ENCODE measurements at regions not wholly inside any gene's neighbourhood (a gene's known extent, or its start where the extent isn't known, plus 50 kb on each side); places are given as distances from the start of the nearest gene placed in this dataset.
"Not testable (repeated sequence)": the region's sequence is repeated elsewhere in the genome, so short reads cannot be mapped to it uniquely, and the experiment has no call there.

DNA sequence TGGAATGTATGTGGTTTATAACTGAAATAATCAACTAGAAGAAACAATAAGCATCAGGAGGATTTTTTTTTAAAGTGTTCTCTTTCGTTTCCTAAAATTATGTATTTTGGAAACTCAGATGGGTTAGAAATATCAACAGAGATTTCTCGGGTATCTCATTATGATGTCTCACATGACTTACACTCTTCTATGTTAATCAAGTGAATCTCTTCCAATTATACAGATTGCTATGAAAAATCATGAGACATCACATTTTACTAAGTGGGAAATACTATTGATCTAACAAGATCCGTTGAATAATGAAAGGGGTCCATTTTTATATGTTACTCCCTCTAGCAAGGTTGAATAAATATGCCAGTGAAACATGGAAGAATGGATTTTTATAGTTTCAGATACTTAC lies 54.7 kb upstream of the NRIP1 start:
- no peak for DNase-seq

DNA sequence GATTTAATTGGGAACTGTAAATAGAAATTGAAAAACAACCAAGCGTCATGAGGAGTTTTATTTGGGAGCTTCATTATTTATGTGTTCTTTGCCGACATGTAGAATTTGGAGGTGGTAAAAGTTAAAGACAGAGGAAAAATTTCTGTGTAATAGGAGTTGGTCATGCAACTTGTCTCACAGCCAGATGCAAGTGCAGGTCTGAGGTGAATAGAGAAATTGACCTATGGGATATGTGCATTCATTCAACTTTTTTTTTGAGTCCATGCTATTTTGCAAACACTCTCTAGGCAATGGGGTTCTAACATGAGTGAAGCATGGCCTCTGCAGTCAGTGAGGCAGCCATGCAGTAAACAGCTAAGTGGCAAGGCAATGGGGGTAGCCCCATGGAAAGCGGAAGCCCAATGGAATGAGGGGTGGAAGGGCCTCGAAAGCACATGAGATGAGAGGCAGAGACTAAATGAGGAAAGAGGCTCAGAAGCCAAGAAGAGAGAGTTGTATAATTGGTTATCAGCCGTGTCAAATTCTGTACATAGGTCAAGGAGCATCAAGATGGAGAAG lies 56.4 kb upstream of the NRIP1 start:
- DNase-seq: no peak

- DNase-seq: no peak
Observed at GRCh38 chr21:15121655-15122120, 56.9 kb upstream of the NRIP1 start.

DNA sequence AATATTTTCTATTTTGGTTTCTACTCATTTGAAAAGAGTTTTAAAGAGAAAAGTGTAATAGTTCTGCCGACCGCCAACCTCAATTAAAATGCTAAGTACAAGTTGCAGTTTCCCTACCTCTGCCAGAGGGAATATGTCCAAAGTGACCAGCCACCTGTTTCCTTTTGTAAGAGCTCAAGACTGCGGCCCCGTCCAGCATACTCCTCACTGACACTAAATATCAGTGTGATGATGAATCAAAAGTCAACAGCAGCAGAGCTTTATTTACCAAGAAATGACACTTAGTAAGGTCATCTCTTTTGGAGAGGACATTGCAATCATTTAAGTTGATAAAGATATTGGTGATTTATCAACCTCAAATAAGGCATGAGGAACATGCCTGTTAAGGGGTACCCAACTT lies 57.4 kb upstream of the NRIP1 start:
- DNase-seq: no peak

- no peak for DNase-seq
Observed at GRCh38 chr21:15124731-15125130, 59.9 kb upstream of the NRIP1 start.

DNA sequence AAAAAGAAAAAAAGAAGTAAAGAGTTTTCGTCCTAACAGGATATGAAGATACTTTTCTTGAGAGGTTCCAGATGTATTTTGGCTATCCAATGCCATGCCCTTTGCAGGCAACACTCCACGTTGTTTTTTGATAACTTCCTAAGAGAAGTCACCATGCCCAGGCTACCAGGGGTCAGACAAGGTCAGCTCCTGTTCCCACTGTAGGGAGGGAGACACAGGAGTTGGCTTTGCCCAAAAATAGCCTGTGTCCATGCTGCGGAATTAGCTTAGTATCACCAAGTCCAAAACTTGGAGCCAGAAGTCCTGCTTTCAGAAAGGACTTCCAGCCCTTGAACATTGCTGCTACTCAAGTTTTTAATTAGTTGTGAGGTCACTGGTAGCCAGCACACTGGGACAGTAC lies 62.1 kb upstream of the NRIP1 start:
- DNase-seq: no peak

DNA sequence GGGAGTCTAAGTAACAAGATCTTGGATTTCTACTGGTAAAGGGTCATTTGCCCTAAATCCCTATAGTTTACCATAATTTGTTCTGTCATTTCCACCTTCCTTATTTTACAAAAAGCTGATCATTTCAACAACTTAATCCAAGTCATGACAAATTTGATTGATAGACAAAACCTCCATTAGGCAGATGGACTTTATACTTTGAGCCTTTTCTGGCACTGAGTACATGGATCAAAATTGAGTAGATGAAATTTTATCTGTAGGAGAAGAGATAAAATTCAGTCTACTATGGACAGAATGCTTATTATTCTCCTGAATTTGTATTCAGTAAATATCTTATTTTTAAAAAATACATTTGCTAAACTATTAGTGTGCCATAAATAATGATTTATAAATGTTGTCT lies 62.6 kb upstream of the NRIP1 start:
- no peak for DNase-seq

GRCh38 chr21:15128267-15128666 lies 63.5 kb upstream of the NRIP1 start:
- DNase-seq: no peak

- DNase-seq: not testable (repeated sequence)
Observed at GRCh38 chr21:15128714-15129113, 63.9 kb upstream of the NRIP1 start.

DNA sequence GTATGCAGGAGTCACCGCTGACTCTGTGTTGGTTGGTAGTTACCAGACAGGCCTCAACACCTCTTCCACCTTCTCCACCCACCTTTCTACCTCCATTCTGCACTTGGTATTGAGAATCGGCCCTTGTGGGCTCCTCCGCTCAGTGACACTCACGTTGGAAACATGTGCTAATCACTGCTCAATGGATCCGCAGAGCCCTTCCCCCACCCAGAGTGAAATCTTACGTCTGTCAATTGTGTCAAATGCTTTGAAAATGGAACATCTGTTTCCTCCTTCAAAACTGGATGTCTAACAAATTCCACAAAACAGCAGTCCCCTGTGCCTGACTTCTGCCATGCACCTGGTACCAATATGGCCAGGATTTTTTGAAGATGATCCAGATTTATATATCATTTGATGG lies 65.5 kb upstream of the NRIP1 start:
- no peak for DNase-seq

DNA sequence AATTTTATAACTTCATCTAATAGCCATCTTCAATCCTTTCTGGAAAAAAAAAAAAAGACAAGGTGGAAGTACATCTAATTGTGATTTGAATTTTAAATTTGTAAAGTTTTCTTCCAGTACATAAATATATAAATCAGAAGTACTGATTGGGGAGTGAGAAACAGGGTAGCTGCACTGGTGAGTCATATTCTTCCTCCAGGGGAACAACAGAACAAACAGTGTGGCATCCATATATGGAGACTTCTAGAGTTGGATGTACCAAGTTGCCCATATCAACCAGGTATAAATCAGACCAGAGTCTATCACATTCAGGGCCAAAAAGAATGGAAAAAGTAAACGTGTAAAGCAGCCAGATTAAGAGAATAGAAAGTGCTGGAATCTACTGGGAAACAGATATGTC lies 66.0 kb upstream of the NRIP1 start:
- no peak for DNase-seq

GRCh38 chr21:15132781-15133180 lies 68.0 kb upstream of the NRIP1 start:
- no peak for DNase-seq

DNA sequence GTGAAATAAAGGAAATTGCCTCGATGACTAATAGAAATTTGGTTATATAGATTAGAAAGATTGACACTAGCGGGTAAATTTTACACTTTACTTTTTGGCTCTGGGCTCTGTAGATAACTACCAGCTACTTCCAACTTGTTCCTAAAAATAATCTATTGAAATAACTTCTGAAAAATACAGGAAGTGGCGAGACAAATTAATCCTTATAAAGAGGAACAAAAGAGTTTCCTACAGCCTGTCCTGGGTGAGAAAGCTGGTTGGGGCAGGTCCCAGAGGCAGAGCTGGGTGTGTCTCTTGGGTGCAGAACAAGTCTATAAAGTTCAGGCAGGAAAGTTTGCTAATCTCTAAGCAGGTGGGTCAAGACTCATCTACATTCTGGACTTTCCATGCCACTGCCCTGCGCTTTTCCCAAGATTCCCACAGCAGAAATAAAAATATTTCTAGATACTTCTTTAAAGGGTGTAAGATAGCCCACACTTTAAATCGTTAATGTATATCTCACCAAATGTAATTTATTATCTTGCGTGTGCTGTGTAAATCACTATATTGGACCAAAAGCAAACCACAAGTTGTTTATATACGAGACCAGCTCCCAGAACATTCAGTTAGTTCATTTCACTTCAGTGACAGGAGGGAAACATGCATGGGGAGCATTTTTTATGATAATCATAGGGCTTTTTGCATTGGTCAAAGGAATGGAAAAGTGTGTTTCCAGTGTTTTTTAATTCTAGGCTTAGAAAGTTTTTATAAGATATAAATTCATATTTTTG lies 70.1 kb upstream of the NRIP1 start:
- DNase-seq: peak; percentile 53

DNA sequence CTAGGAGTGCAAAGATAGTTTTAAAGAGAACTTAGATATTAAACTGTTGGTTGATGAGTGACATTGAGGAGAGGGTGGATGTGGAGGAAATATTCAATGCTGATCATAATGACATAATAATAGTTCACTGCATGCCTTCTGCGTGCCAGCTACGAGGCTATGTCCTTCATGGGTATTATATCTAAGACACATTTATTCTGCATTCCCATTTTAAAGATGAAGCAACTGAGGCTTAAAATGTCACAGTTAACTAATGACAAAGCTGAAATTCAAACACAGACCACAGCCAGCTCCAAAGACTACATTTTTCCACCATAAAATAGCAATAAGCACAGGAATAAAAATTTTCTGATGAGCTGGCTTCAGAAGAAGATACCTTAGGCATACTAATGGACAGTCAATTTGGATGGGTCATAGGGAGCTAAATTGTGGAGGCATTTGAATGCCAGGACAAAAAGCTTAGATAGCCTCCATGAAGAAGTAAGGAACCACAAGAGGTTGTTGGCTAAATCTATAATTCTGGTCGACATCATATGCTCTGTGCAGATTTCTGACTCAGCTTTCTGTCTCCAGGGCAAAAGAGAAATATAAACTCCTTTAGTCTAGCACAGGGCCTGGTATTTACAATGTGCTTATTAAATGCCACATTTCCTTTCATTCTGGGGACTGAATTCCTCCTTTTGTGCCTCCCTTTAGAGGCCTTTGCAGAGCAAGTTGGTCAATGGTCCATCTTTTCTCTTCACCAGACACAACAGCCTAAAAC lies 71.2 kb upstream of the NRIP1 start:
- DNase-seq: no peak

- no peak for DNase-seq
Observed at GRCh38 chr21:15138490-15138889, 73.7 kb upstream of the NRIP1 start.

DNA sequence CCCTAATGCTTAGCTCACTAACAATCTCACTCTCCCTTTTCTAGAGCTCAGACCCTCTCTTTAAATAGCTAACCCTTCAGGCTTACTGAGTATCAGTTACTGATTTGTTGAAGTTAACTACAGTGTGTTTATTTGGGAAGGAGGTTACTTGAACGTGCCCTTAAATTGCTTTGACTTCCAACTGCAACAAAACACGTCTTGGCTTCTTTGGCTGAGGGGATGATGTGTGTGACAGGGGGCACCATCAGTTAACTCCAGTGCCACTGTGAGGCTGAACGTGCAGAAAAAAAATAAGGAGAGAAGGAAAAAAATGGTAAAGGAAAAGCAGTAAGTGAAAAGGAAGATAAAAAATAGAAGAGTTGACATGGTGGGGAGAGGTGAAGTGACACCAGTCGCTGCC lies 75.1 kb upstream of the NRIP1 start:
- DNase-seq: no peak

GRCh38 chr21:15140321-15141019 lies 75.7 kb upstream of the NRIP1 start:
- no peak for DNase-seq

- peak; percentile 55 for DNase-seq
Observed at GRCh38 chr21:15141261-15141970, 76.6 kb upstream of the NRIP1 start.

DNA sequence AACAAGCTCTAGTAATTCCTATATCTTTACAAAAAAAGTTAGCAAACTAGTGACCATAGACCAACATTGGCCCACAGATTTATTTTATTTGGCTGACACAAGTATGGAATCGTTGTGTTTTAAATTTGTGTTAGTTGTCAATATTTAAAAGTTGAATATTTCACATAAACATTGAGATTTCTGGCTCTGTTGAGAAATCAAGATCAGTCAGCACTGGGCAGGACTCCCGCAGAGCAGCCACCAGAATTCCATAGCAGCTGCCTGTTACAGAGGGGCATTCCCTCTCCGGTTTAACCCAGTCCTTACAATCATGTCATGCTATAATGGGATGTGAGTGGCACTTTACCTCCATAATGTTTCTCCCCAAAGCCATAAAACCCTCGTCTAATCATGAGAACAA lies 79.2 kb upstream of the NRIP1 start:
- no peak for DNase-seq

DNA sequence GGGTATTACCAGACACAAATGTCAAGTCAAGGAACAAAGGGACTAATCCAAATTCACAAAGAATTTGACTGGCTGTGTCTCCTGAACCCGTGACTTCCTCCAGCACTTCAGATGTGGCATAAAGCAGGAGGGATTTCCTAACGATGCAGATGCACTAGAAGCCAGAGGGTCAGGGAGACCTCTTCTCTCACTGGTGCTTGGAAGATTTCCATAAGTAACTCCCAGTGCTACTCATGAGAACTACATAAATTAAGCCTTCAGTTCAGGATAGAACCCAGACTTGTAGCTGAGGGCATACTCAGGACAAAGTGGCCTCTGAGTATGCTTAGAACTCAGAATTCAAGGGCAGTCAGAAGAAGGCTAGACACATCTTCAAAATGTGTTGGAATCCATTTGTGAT lies 83.6 kb upstream of the NRIP1 start:
- DNase-seq: no peak

- no peak for DNase-seq
Observed at GRCh38 chr21:15149600-15150224, 84.9 kb upstream of the NRIP1 start.

GRCh38 chr21:15151385-15152103 lies 86.7 kb upstream of the NRIP1 start:
- no peak for DNase-seq

Measured in GDM1 (cell line).